ENCODE measurements at regions not wholly inside any gene's neighbourhood (a gene's known extent, or its start where the extent isn't known, plus 50 kb on each side); places are given as distances from the start of the nearest gene placed in this dataset.
A peak's percentile ranks its signal among the peaks of the same experiment; 100 is the strongest.

DNA sequence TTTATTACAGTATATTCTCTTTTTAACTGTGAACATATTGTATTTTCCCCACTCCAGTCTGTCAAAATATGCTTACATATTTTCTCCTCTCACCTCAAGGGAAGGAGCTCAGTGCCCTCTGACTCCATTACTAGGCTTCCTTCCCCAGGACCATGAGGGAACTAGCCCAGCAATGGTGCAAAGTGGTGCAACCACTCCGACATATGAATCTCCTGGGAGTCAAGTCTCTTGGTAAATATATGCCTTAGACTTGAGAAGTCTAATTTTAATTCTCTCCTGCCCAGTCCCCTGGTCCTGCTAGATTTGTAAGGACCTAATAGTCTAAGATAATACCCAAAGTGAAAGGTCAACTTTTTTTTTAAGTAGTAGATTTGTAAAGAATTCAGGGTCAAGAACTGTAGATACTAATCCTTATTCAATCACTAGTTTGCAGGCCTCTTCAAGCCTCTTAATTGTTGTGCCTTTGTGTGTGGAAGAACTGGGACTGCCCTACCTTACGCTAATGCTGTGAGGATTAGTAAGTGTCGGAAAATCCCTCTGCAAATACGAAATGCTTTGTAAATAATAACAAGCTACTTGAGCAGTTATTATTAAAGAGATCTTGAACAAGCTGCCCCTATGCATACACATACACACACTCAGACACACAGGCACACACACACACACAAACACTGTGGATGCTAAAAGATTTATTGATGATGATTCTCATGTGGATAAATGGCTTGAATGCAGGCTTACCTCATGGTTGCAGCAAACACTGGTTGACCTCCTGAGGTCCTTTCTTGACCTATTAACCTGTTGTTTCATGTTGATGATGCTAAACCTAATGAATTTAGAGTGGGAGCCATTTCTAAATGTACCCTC, 251.2 kb upstream of the PARD3B start:
- no peak for ATAC-seq (replicated peaks)
- DNase-seq, result no peak
- Mint-ChIP-seq H3K9me3 (no peaks in the 10 kb centered on the region), H3K4me1 (no peaks in the 10 kb centered on the region), H3K4me3 (no peak overlapping the region), H3K27ac (no peak overlapping the region), H3K27me3 (peaks cover 0 to 10% of the 10 kb centered on the region in 2 donors), H3K36me3 (no peaks in the 10 kb centered on the region)

DNA sequence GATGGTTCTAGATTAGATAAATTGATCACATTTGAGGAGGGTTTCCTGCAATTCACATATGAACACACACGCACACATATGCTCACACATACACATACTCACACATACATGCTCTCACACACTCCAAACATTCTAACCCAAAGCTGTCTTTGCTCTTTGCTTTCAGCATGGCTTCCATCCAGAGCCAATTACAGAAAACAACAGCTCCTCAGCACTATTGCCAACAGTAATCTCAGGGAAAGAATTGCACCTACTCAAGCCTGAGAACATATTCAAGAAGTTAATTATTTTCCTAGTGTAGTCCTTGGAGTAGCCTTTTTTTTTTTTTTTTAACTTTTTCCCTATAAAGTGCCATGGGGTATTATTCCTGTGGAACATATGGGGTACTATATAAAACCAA, 246.9 kb upstream of the PARD3B start:
- ATAC-seq (replicated peaks) (no peak), DNase-seq (no peak)
- H3K36me3 Mint-ChIP-seq, result no peaks in the 10 kb centered on the region
- H3K4me3 Mint-ChIP-seq, result no peak overlapping the region
- H3K27me3 Mint-ChIP-seq, result peaks cover 0 to 4% of the 10 kb centered on the region in 2 donors
- no peaks in the 10 kb centered on the region for H3K4me1 Mint-ChIP-seq
- no peaks in the 10 kb centered on the region for H3K9me3 Mint-ChIP-seq
- H3K27ac Mint-ChIP-seq, result no peak overlapping the region

DNA sequence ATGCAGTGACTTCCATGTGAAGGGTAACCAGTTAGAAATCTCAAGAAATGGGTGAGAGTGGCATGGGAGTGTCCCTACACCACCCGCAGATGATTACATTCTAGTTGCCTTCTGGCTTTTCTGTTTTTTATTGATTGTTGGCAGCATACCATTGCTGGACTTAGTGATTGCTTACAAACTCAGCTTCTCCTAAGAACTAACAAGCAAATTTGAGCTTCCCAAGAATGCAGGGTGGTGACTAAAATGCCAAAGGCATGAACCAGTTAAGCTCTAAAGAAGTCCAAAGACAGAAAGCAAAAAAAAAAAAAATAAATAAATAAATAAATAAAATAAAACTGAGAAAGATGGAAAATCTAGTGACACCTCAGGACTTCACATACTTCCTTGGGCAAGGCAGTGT, 245.5 kb upstream of the PARD3B start:
- Mint-ChIP-seq H3K4me3 (no peak overlapping the region), H3K4me1 (no peaks in the 10 kb centered on the region), H3K9me3 (no peaks in the 10 kb centered on the region), H3K27ac (no peak overlapping the region), H3K36me3 (no peaks in the 10 kb centered on the region), H3K27me3 (peaks cover 0 to 4% of the 10 kb centered on the region in 2 donors)
- DNase-seq, result no peak
- ATAC-seq (replicated peaks), result no peak

DNA sequence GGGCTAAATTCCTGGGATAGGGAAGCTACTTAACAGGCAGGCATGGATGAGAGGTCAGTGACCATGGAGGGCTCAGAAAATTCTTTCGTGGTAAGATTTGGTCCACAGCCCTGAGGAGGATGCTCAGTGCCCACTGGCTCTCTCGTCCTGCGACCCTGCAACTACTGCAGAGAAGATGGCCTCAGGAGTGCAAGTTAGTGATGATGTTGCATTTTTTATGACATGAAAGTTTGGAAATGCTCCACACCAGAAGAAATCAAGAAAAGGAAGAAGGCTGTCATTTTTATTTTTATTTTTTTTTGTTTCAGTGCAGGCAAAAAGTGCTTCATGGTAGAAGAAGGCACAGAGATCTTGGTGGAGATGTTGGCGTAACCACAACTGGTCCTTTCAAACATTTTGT, 238.6 kb upstream of the PARD3B start:
- H3K4me1 Mint-ChIP-seq, result no peaks in the 10 kb centered on the region

DNA sequence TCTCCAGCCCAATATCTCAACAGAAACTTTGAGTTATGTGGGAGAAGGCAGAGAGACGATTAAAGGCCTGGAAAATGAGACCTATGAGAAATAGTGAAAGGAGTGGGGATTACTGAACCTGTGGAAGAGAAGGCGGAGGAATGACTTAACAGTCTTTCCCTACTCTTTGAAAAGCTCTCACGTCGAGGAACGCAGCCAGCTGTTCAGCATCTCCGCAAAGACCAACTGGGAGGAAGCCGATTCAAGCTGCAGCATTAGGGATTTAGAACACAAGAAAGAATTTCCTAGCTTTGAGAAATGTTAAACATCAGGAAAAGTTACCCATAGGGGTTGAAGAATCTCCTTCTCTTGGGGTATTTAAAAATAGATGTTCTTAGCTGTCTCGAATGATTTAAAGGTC, 233.2 kb upstream of the PARD3B start:
- Mint-ChIP-seq H3K36me3 (no peaks in the 10 kb centered on the region), H3K27me3 (peaks cover 3 to 20% of the 10 kb centered on the region in 2 donors), H3K9me3 (no peaks in the 10 kb centered on the region), H3K27ac (no peak overlapping the region), H3K4me3 (no peak overlapping the region), H3K4me1 (no peaks in the 10 kb centered on the region)
- DNase-seq (no peak), ATAC-seq (replicated peaks) (no peak)

More for the DNA sequence above, 238.6 kb upstream of the PARD3B start:
- H3K4me3 Mint-ChIP-seq, result no peak overlapping the region
- no peaks in the 10 kb centered on the region for H3K9me3 Mint-ChIP-seq
- no peaks in the 10 kb centered on the region for H3K36me3 Mint-ChIP-seq
- peaks cover 0 to 7% of the 10 kb centered on the region in 2 donors for H3K27me3 Mint-ChIP-seq
- no peak overlapping the region for H3K27ac Mint-ChIP-seq
- ATAC-seq (replicated peaks), result no peak
- DNase-seq, result no peak

DNA sequence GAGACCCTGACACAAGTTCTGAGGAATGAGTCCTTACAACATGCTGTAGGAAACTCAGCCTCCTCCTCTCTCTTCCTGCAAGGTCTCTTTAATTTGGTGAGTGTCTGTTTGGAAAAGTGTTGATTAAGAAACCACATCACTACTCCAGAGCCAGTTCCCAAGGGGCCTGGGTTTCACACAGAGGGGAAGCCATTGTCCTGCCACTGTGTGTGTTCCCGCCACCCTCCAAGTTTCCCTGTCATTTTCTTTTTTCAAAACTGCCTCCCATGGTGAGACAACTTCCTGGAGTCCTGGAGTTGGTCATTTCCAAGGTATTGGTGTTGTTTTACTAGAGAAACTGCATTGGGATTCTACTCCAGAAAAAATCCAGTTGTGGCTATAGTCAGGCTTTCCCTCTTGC, 232.0 kb upstream of the PARD3B start:
- H3K27ac Mint-ChIP-seq, result no peak overlapping the region
- no peaks in the 10 kb centered on the region for H3K9me3 Mint-ChIP-seq
- ATAC-seq (replicated peaks) (no peak), DNase-seq (no peak)
- H3K4me1 Mint-ChIP-seq, result no peaks in the 10 kb centered on the region
- no peaks in the 10 kb centered on the region for H3K36me3 Mint-ChIP-seq
- H3K4me3 Mint-ChIP-seq, result no peak overlapping the region
- peaks cover 8 to 30% of the 10 kb centered on the region in 2 donors for H3K27me3 Mint-ChIP-seq

DNA sequence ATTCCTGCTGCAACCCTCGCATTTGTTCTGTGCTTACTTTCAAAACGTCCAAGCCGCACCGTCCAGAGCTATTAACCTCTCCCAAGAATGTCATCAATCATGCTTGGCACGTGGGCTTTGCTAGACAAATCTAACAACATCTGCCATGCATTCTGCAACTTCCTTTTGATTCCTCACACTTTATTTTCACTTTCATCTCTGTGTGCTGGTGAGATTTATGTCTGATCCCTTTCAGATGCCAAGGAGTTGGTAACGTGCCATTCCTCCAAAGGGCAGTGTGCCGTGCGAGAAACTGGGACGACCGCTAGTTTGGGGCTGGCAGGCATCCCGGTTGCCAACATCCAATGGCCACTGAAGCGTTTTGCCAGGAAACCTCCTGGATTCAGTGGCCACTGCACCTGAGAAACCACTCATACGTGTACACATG, 230.0 kb upstream of the PARD3B start:
- Mint-ChIP-seq H3K4me1 (no peaks in the 10 kb centered on the region), H3K27me3 (peaks cover 8 to 37% of the 10 kb centered on the region in 2 donors), H3K4me3 (no peak overlapping the region), H3K36me3 (no peaks in the 10 kb centered on the region), H3K27ac (no peak overlapping the region), H3K9me3 (no peaks in the 10 kb centered on the region)
- DNase-seq, result no peak
- no peak for ATAC-seq (replicated peaks)

DNA sequence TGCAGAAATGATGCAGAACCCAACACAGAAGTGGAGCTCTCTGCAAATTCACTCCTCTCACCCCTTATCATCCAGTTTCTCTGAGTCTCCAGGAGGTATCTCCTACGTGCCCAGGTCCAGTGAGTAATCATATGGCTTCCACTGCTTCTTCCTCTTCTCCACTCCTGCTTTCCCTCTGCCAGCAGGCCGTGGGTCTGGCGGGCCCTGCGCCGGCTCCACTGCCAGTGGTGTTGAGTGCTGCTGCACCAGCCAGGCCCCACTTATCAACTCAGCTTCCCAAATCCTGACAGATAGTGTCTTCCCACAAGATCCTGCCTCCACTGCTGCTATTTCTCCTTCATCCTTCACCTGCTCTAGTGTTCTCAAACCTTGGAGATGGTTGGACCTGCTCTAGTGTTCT, 227.6 kb upstream of the PARD3B start:
- H3K4me1 Mint-ChIP-seq, result no peaks in the 10 kb centered on the region
- ATAC-seq (replicated peaks), result no peak
- H3K27ac Mint-ChIP-seq, result no peak overlapping the region
- DNase-seq, result no peak
- H3K4me3 Mint-ChIP-seq, result no peak overlapping the region
- no peaks in the 10 kb centered on the region for H3K36me3 Mint-ChIP-seq
- peaks cover 11 to 30% of the 10 kb centered on the region in 2 donors for H3K27me3 Mint-ChIP-seq
- H3K9me3 Mint-ChIP-seq, result no peaks in the 10 kb centered on the region

DNA sequence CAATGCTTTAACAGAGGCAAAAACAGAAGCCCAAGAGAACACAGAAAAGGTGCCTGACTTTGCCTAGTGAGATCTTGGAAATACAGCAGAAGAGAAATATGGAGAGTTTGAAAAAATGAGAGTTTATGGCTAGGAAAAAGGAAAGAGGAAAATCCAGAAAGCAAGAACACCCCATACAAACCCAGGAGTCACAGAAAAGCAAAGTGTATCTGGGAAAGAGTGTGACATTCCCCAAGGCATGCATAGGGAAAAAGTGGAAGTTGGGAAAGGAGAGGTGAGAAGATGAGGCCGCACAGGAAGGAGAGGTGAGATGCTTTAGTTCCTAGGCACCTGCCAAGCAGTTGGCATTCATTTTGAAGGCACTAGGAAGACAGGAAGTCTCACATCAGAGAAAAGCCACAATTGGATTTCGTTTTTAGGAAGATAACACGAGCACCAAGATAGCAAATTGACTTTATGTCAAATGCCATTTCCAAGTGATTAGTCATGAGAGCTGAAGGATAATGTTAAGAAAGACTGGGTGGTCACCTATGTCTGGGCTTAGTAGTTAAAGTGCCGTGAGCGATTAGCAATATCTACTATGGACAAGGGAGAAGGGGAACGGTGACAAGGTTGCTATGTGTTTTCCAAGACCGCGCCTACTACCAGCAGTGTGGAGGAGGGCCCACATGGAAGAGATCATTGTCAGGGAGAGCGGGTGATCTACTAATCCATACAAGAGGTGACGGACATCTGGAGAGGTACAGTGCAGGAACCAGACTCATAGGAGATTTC, 224.1 kb upstream of the PARD3B start:
- ATAC-seq (replicated peaks) (no peak), DNase-seq (no peak)
- no peaks in the 10 kb centered on the region for H3K4me1 Mint-ChIP-seq
- no peaks in the 10 kb centered on the region for H3K9me3 Mint-ChIP-seq
- no peak overlapping the region for H3K27ac Mint-ChIP-seq
- no peaks in the 10 kb centered on the region for H3K36me3 Mint-ChIP-seq
- H3K27me3 Mint-ChIP-seq, result peaks cover 8 to 28% of the 10 kb centered on the region in 2 donors
- no peak overlapping the region for H3K4me3 Mint-ChIP-seq

DNA sequence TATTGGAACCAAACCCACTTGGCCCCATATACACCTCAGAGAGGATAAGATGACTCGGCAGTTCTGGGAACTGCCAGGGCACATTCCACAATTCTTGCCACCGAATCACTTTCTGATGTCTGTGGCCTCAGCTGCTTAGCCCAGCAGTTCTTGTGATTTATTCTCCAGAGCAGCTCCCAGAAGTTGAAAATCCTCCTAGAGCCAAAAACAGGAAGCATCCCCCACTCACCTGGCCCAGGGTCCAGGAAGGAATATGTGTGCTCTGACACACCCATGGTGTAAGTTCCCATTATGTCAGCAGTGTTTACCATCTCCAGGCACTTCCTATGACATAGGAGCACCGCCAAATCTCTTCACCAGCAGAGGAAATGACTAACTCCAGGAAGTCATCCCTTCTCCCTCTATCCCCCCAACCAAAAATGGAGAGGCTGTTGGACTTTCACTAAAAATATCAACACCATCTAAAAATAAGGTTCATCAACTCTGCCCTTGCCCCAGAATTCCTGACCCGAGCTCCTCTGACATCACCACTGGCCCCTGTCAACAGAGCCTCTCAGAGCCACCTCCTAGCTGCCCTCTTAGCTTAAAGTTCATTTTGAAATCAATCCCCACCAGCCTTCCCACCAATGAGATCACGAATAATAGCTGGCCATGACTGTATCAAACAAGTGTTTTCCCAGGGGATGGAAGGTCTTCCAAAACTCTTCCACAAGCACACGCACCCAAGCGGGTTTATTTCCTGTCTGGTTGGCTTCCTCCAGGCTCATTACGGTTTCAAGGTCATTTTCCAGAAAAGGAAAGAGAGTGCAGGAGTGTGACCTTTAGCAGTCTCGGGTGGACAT, 223.1 kb upstream of the PARD3B start:
- H3K4me1 Mint-ChIP-seq, result no peaks in the 10 kb centered on the region
- no peak for DNase-seq
- no peaks in the 10 kb centered on the region for H3K36me3 Mint-ChIP-seq
- H3K9me3 Mint-ChIP-seq, result no peaks in the 10 kb centered on the region
- H3K4me3 Mint-ChIP-seq, result no peak overlapping the region
- no peak overlapping the region for H3K27ac Mint-ChIP-seq
- ATAC-seq (replicated peaks), result no peak
- peaks cover 8 to 27% of the 10 kb centered on the region in 2 donors for H3K27me3 Mint-ChIP-seq

DNA sequence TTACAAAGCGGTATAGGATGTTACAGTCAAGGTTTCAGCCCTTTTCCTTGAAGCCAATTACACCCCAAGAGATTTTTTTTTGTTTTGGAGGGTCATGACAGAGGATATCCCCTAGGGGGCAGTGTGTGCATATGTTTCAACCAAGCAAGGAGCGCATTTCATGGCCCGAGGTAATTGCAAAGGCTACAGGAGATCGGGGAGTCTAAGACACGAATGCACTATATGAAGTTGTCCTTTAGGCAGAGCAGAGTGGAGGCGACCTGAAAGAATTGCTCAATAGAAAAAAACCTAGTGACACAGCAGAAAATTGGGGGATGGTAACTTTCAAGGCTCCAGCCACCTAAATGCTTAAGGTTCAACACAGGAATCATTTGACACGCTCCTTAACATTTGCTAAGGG, 219.8 kb upstream of the PARD3B start:
- H3K27me3 Mint-ChIP-seq, result peaks cover 3 to 10% of the 10 kb centered on the region in 2 donors
- DNase-seq (peak; percentile 30), ATAC-seq (replicated peaks) (peak; percentile 74 to 77)
- H3K9me3 Mint-ChIP-seq, result no peaks in the 10 kb centered on the region
- no peaks in the 10 kb centered on the region for H3K36me3 Mint-ChIP-seq
- H3K27ac Mint-ChIP-seq, result no peak overlapping the region
- no peak overlapping the region for H3K4me3 Mint-ChIP-seq
- no peaks in the 10 kb centered on the region for H3K4me1 Mint-ChIP-seq

DNA sequence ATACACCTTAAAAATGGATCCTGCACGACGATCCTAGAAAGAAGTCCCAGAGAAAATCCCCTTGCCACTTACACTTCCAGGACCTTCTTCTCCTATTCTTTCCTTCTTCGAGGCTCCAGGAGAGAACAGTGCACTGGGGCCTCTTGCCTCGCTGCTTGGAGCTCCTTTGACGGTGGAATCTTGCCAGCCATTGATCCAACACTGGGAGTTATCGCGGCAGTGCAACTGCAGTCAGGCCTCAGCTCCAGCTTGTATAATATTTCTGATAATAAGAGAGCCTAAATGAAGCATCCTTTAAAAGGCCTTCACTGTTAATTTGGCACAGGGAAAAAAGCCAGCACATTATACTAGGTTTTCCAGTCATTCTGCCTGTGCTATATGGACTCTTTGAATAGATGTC, 216.9 kb upstream of the PARD3B start:
- DNase-seq (no peak), ATAC-seq (replicated peaks) (no peak)
- H3K27me3 Mint-ChIP-seq, result peaks cover 0 to 10% of the 10 kb centered on the region in 2 donors
- no peak overlapping the region for H3K4me3 Mint-ChIP-seq
- H3K9me3 Mint-ChIP-seq, result no peaks in the 10 kb centered on the region
- H3K27ac Mint-ChIP-seq, result no peak overlapping the region
- H3K36me3 Mint-ChIP-seq, result no peaks in the 10 kb centered on the region
- H3K4me1 Mint-ChIP-seq, result no peaks in the 10 kb centered on the region

DNA sequence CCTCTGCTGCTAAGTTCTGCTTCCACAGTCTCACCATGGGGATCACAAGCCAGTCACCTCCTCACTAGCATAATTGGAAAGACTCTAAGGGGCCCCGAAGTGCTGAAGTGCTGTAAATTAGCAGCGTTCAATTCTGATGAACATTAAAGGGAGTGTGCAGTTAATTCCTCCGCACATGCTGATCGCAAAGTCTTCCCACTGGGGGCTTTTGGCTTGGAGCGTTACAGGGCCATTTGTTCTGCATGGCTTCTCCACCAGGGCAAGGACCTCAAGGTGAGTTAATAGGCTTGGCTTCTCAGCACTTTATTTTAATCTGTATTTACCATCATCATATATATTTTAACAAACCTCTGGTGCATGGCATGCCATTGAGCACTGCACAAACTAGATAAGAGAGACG, 216.3 kb upstream of the PARD3B start:
- DNase-seq (no peak), ATAC-seq (replicated peaks) (no peak)
- peaks cover 0 to 6% of the 10 kb centered on the region in 2 donors for H3K27me3 Mint-ChIP-seq
- H3K4me1 Mint-ChIP-seq, result no peaks in the 10 kb centered on the region
- H3K27ac Mint-ChIP-seq, result no peak overlapping the region
- H3K36me3 Mint-ChIP-seq, result no peaks in the 10 kb centered on the region
- H3K9me3 Mint-ChIP-seq, result no peaks in the 10 kb centered on the region
- no peak overlapping the region for H3K4me3 Mint-ChIP-seq

DNA sequence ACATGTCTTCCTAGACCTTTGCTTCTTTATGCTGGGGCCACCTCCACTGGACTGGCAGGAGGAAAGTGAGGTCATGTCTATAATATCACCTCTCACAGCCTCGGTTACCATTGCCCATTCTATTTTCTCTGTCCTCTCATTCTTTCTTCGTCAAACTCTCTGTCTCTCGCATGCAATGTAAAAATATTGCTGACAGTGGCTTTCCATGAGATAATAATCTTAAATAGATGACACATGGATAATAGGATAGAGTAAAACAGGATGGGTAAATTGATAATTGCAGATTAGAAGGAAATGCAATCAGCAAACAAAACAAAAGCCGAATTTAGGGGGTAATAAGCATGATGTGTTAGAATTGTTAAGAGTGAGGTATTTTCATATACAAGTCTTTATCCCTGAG, 215.7 kb upstream of the PARD3B start:
- H3K27ac Mint-ChIP-seq, result no peak overlapping the region
- ATAC-seq (replicated peaks) (no peak), DNase-seq (no peak)
- H3K36me3 Mint-ChIP-seq, result no peaks in the 10 kb centered on the region
- no peaks in the 10 kb centered on the region for H3K4me1 Mint-ChIP-seq
- H3K9me3 Mint-ChIP-seq, result no peaks in the 10 kb centered on the region
- H3K4me3 Mint-ChIP-seq, result no peak overlapping the region
- H3K27me3 Mint-ChIP-seq, result peaks cover 0 to 2% of the 10 kb centered on the region in 2 donors

Data from stimulated activated naive B cell treated with anti-CD40 and anti-IgM and Interleukin-4, amounts not matched to agents 10 μg/mL and 1 μg/mL and 100 μg/mL, for 72 hours (primary cell).